WTC11 (cell line): ENCODE measurements at regions not wholly inside any gene's neighbourhood (a gene's known extent, or its start where the extent isn't known, plus 50 kb on each side); places are given as distances from the start of the nearest gene placed in this dataset.

Experiments used
- ATAC-seq: fragments of 200-7000 bp; cut with Tn5 transposase; 2 replicates; pipeline ENCODE4 v1.10.0; 2021; ENCODE audit warnings: mild to moderate bottlenecking, moderate library complexity
- CTCF ChIA-PET: fragments of 300-600 bp; sonication (Branson Sonifier 250); formaldehyde crosslinking; loops from one replicate; lab custom pipeline; 2021; ENCODE audit warnings: antibody characterized with exemption; lab: Charles Lee
- POLR2A ChIA-PET: fragments of 350-600 bp; sonication (Branson Sonifier 250); formaldehyde crosslinking; loops from one replicate; lab custom pipeline; 2021; ENCODE audit warnings: antibody characterized with exemption; lab: Charles Lee
- DNase-seq: peaks from one replicate; pipeline ENCODE4 v3.0.0; 2021; ENCODE audit warnings: low spot score
- H3K27ac Mint-ChIP-seq: 2 replicates; pipeline ENCODE4 v1.8.0; 2021; ENCODE audit warnings: mixed read lengths
- H3K27me3 Mint-ChIP-seq: 2 replicates; pipeline ENCODE4 v1.8.0; 2021; ENCODE audit warnings: low read depth, mild to moderate bottlenecking, moderate library complexity, mixed read lengths
- H3K36me3 Mint-ChIP-seq: 2 replicates; pipeline ENCODE4 v1.8.0; 2021; ENCODE audit warnings: mixed read lengths
- H3K4me1 Mint-ChIP-seq: 2 replicates; pipeline ENCODE4 v1.8.0; 2022; ENCODE audit warnings: mixed read lengths
- H3K4me3 Mint-ChIP-seq: 2 replicates; pipeline ENCODE4 v1.8.0; 2021; ENCODE audit warnings: mild to moderate bottlenecking, moderate library complexity, mixed read lengths
- H3K9me3 Mint-ChIP-seq: 2 replicates; pipeline ENCODE4 v1.8.0; 2021; ENCODE audit warnings: mixed read lengths
- ARID4B ChIP-seq: sonication (generic); formaldehyde crosslinking; IDR thresholded peaks from 2 replicates; pipeline ENCODE4 v1.8.0; 2023; ENCODE audit warnings: missing genetic modification reagents, mild to moderate bottlenecking, borderline replicate concordance
- CDX4 ChIP-seq: fragments of 250-450 bp; sonication (Bioruptor Pico); IDR thresholded peaks from 2 replicates; pipeline ENCODE4 v1.9.0; 2021; ENCODE audit warnings: moderate library complexity, mild to moderate bottlenecking, inconsistent platforms, borderline replicate concordance
- HMGXB4 ChIP-seq: sonication (generic); formaldehyde crosslinking; IDR thresholded peaks from 2 replicates; pipeline ENCODE4 v1.8.1; 2023; ENCODE audit warnings: mild to moderate bottlenecking, moderate library complexity, missing genetic modification reagents
- JAZF1 ChIP-seq: fragments of 250-450 bp; sonication (Bioruptor Pico); IDR thresholded peaks from 2 replicates; pipeline ENCODE4 v1.9.0; 2021; ENCODE audit warnings: moderate library complexity, mild to moderate bottlenecking, inconsistent platforms
- MXD4 ChIP-seq: fragments of 250-450 bp; sonication (Bioruptor Pico); IDR thresholded peaks from 2 replicates; pipeline ENCODE4 v1.8.0; 2021; ENCODE audit warnings: mild to moderate bottlenecking, moderate library complexity, borderline replicate concordance
- OVOL2 ChIP-seq: fragments of 250-450 bp; sonication (Bioruptor Pico); IDR thresholded peaks from 2 replicates; pipeline ENCODE4 v1.9.0; 2021; ENCODE audit warnings: mild to moderate bottlenecking, borderline replicate concordance
- PREB ChIP-seq: sonication (generic); formaldehyde crosslinking; IDR thresholded peaks from 2 replicates; pipeline ENCODE4 v1.8.1; 2022; ENCODE audit warnings: mild to moderate bottlenecking, missing genetic modification reagents, moderate library complexity, borderline replicate concordance
- SP1 ChIP-seq: sonication (generic); formaldehyde crosslinking; conservative IDR thresholded peaks from 2 replicates; pipeline ENCODE4 v1.8.1; 2022; ENCODE audit warnings: missing genetic modification reagents
- TEAD4 ChIP-seq: sonication (generic); formaldehyde crosslinking; IDR thresholded peaks from 2 replicates; pipeline ENCODE4 v1.8.0; 2022; ENCODE audit warnings: mild to moderate bottlenecking, missing genetic modification reagents
- ZBTB43 ChIP-seq: sonication (generic); formaldehyde crosslinking; IDR thresholded peaks from 2 replicates; pipeline ENCODE4 v1.8.1; 2023; ENCODE audit warnings: mild to moderate bottlenecking, missing genetic modification reagents
- ZNF532 ChIP-seq: fragments of 250-450 bp; sonication (Bioruptor Pico); IDR thresholded peaks from 2 replicates; pipeline ENCODE4 v1.9.0; 2021; ENCODE audit warnings: mild to moderate bottlenecking, borderline replicate concordance
- ZSCAN18 ChIP-seq: fragments of 250-450 bp; sonication (Bioruptor Pico); IDR thresholded peaks from 2 replicates; pipeline ENCODE4 v2.1.2; 2022; ENCODE audit warnings: mild to moderate bottlenecking, moderate library complexity

- POLR2A ChIA-PET = no interaction called here
- CTCF ChIA-PET = no interaction called here
Measured at GRCh38 chr4:104345598-104346242, 149.0 kb downstream of the CXXC4 start.

More at GRCh38 chr4:104345598-104346242, 149.0 kb downstream of the CXXC4 start:
- ATAC-seq = no peak
- Mint-ChIP-seq H3K4me3 (no peak overlapping the region), H3K4me1 (peaks cover 4% of the 10 kb centered on the region)
- TF ChIP-seq ZBTB43 (CRISPR knock-in tag) (no peak), TEAD4 (CRISPR knock-in tag) (no peak), ARID4B (CRISPR knock-in tag) (no peak), SP1 (CRISPR knock-in tag) (no peak), ZNF532 (CRISPR knock-in tag) (no peak), CDX4 (CRISPR knock-in tag) (no peak), MXD4 (no peak), PREB (CRISPR knock-in tag) (no peak), HMGXB4 (no peak), ZSCAN18 (no peak), JAZF1 (CRISPR knock-in tag) (no peak), OVOL2 (CRISPR knock-in tag) (no peak)
- TF ChIP-seq, all 79 proteins: peak for 0
- DNase-seq = no peak
- peaks cover 3% of the 10 kb centered on the region; the same call in 1 of the 2 replicates for H3K9me3 Mint-ChIP-seq
- peaks cover 2% of the 10 kb centered on the region; the same call in 1 of the 2 replicates for H3K36me3 Mint-ChIP-seq
- H3K27me3 Mint-ChIP-seq = no peaks in the 10 kb centered on the region
- H3K27ac Mint-ChIP-seq = no peak overlapping the region
